A549 (cell line): ENCODE measurements at regions not wholly inside any gene's neighbourhood (a gene's known extent, or its start where the extent isn't known, plus 50 kb on each side); places are given as distances from the start of the nearest gene placed in this dataset.

Source experiments
- ATAC-seq, 2 experiments: fragments of 200-7000 bp in 1 of 2; fragments of >200 bp in 1 of 2; cut with Nextera tagmentation in 1 of 2; cut with Tn5 transposase in 1 of 2; 3 replicates each; pipeline versions ENCODE4 v1.8.0 to v1.9.1; 2018 to 2020; ENCODE audit warnings: mild to moderate bottlenecking in 1 of 2, moderate library complexity in 1 of 2
- CTCF ChIA-PET: fragments of 300-600 bp; sonication (Branson Sonifier 250); formaldehyde crosslinking; extraction: SDS; loops from one replicate; lab custom pipeline; 2021; ENCODE audit warnings: antibody characterized with exemption, inconsistent platforms; lab: Yijun Ruan, JAX
- POLR2A ChIA-PET: fragments of 350-600 bp; formaldehyde crosslinking; extraction: SDS; loops from one replicate; lab custom pipeline; 2021; ENCODE audit warnings: antibody characterized with exemption, inconsistent platforms; lab: Yijun Ruan, JAX
- DNase-seq, 2 experiments: peaks; one replicate each; pipeline versions ENCODE4 v3.0.0 to v3.0.0-alpha.2; 2011 to 2016; ENCODE audit warnings: low read depth in 1 of 2, low spot score in 1 of 2
- FAIRE-seq: peaks from 2 replicates; lab custom pipeline; 2011; peaks lifted over from hg19 to GRCh38; lab: Jason Lieb, UNC
- H3K27ac ChIP-seq, 2 experiments: fragments of >200 bp; sonication (Bioruptor Twin); formaldehyde crosslinking; 3 replicates each; pipeline ENCODE4 v1.5.1; 2016 to 2017
- H3K4me1 ChIP-seq: fragments of >200 bp; sonication (Bioruptor Twin); formaldehyde crosslinking; 3 replicates; pipeline ENCODE4 v1.6.1; 2016
- H3K4me2 ChIP-seq: fragments of >200 bp; sonication (Bioruptor Twin); formaldehyde crosslinking; 3 replicates; pipeline ENCODE4 v1.6.1; 2016
- H3K4me3 ChIP-seq: fragments of >200 bp; sonication (Bioruptor Twin); formaldehyde crosslinking; 3 replicates; pipeline ENCODE4 v1.5.1; 2016
- H3K9me3 ChIP-seq: fragments of >200 bp; sonication (Bioruptor Twin); formaldehyde crosslinking; 3 replicates; pipeline ENCODE4 v1.6.1; 2016
- BCL3 ChIP-seq: fragments of >200 bp; sonication (Bioruptor Twin); formaldehyde crosslinking; IDR thresholded peaks from 3 replicates; pipeline ENCODE4 v1.6.1; 2016
- BHLHE40 ChIP-seq: IDR thresholded peaks from 2 replicates; pipeline ENCODE4 v1.6.1; 2012; ENCODE audit warnings: low read depth, low read length, inconsistent platforms
- CBX2 ChIP-seq: fragments of 200-600 bp; sonication (generic); IDR thresholded peaks from 2 replicates; pipeline ENCODE4 v1.6.1; 2016; ENCODE audit warnings: low read depth, mild to moderate bottlenecking, borderline replicate concordance
- CEBPB ChIP-seq, 2 experiments: fragments of >200 bp in 1 of 2; sonication (Bioruptor Twin) in 1 of 2; formaldehyde crosslinking in 1 of 2; IDR thresholded peaks; 2 replicates each; pipeline ENCODE4 v1.6.1; 2012 to 2016
- CHD2 ChIP-seq: fragments of 150-350 bp; IDR thresholded peaks from 2 replicates; pipeline ENCODE4 v1.6.1; 2014; ENCODE audit warnings: low read length; ENCODE audit not compliant: partially characterized antibody
- CHD4 ChIP-seq: fragments of 200-600 bp; sonication (generic); IDR thresholded peaks from 2 replicates; pipeline ENCODE4 v1.6.1; 2016; ENCODE audit warnings: antibody characterized with exemption, mild to moderate bottlenecking, borderline replicate concordance
- E2F6 ChIP-seq: IDR thresholded peaks from 2 replicates; pipeline ENCODE4 v1.6.1; 2012; ENCODE audit warnings: low read depth, borderline replicate concordance
- EHMT2 ChIP-seq: fragments of 200-600 bp; sonication (generic); IDR thresholded peaks from 2 replicates; pipeline ENCODE4 v1.6.1; 2016; ENCODE audit warnings: antibody characterized with exemption, low read depth, mild to moderate bottlenecking, moderate library complexity
- ELK1 ChIP-seq: fragments of 150-350 bp; IDR thresholded peaks from 2 replicates; pipeline ENCODE4 v1.6.1; 2014; ENCODE audit warnings: low read depth, mild to moderate bottlenecking, low read length
- FOSB ChIP-seq: fragments of 250-450 bp; sonication (Bioruptor Pico); IDR thresholded peaks from 2 replicates; pipeline ENCODE4 v1.5.0; 2020; ENCODE audit warnings: mild to moderate bottlenecking, moderate library complexity
- FOXS1 ChIP-seq: fragments of 250-450 bp; sonication (Bioruptor Pico); IDR thresholded peaks from 2 replicates; pipeline ENCODE4 v1.5.0; 2020; ENCODE audit warnings: mild to moderate bottlenecking, moderate library complexity
- HDAC2 ChIP-seq: fragments of 200-600 bp; sonication (generic); IDR thresholded peaks from 2 replicates; pipeline ENCODE4 v1.6.1; 2016
- HEYL ChIP-seq: fragments of 250-450 bp; sonication (Bioruptor Pico); IDR thresholded peaks from 2 replicates; pipeline ENCODE4 v1.8.0; 2021; ENCODE audit warnings: mild to moderate bottlenecking, moderate library complexity
- HOXA7 ChIP-seq: fragments of 250-450 bp; sonication (Bioruptor Pico); IDR thresholded peaks from 2 replicates; pipeline ENCODE4 v1.5.0; 2020; ENCODE audit warnings: mild to moderate bottlenecking, moderate library complexity
- KDM5A ChIP-seq: fragments of 200-600 bp; sonication (generic); IDR thresholded peaks from 2 replicates; pipeline ENCODE4 v1.6.1; 2016; ENCODE audit warnings: antibody characterized with exemption, mild to moderate bottlenecking
- MAX ChIP-seq: IDR thresholded peaks from 2 replicates; pipeline ENCODE4 v1.6.1; 2012
- NPAS2 ChIP-seq: fragments of 250-450 bp; sonication (Bioruptor Pico); IDR thresholded peaks from 2 replicates; pipeline ENCODE4 v1.8.0; 2022; ENCODE audit warnings: mild to moderate bottlenecking, moderate library complexity, borderline replicate concordance
- PHF8 ChIP-seq: fragments of 200-600 bp; sonication (generic); IDR thresholded peaks from 2 replicates; pipeline ENCODE4 v1.6.1; 2016; ENCODE audit warnings: low read depth, mild to moderate bottlenecking, antibody characterized with exemption, moderate library complexity, borderline replicate concordance
- POLR2AphosphoS2 ChIP-seq: conservative IDR thresholded peaks from 2 replicates; pipeline ENCODE4 v1.6.1; 2012; ENCODE audit warnings: low read length, improper control_type of control experiment, inconsistent platforms
- RAD21 ChIP-seq, 2 experiments: fragments of >200 bp in 1 of 2; sonication (Bioruptor Twin) in 1 of 2; formaldehyde crosslinking in 1 of 2; IDR thresholded peaks in 1 of 2; conservative IDR thresholded peaks in 1 of 2; 2 replicates in 1 of 2; 3 replicates in 1 of 2; pipeline ENCODE4 v1.6.1; 2012 to 2018; ENCODE audit warnings: inconsistent platforms in 1 of 2
- REST ChIP-seq: fragments of 200-600 bp; sonication (generic); IDR thresholded peaks from 2 replicates; pipeline ENCODE4 v1.6.1; 2016; ENCODE audit warnings: antibody characterized with exemption, mild to moderate bottlenecking, moderate library complexity
- TFCP2L1 ChIP-seq: fragments of 250-450 bp; sonication (Bioruptor Pico); IDR thresholded peaks from 2 replicates; pipeline ENCODE4 v1.5.0; 2021; ENCODE audit warnings: mild to moderate bottlenecking
- USF2 ChIP-seq: fragments of 450-650 bp; IDR thresholded peaks from 2 replicates; pipeline ENCODE4 v1.6.1; 2014; ENCODE audit warnings: antibody characterized with exemption
- ZFP36 ChIP-seq: fragments of 450-650 bp; IDR thresholded peaks from 2 replicates; pipeline ENCODE4 v1.6.1; 2014; ENCODE audit warnings: borderline replicate concordance; ENCODE audit not compliant: partially characterized antibody
- ZNF302 ChIP-seq: fragments of 250-450 bp; sonication (Bioruptor Pico); IDR thresholded peaks from 2 replicates; pipeline ENCODE4 v1.9.0; 2021; ENCODE audit warnings: inconsistent platforms, mild to moderate bottlenecking, moderate library complexity
- ZSCAN20 ChIP-seq: fragments of 250-450 bp; sonication (Bioruptor Pico); IDR thresholded peaks from 2 replicates; pipeline ENCODE4 v1.8.0; 2022; ENCODE audit warnings: mild to moderate bottlenecking, moderate library complexity
- WGBS: methylation state at CpG from one replicate; pipeline ENCODE4 v1.1.6; 2017; ENCODE audit errors: missing lambda C conversion rate; 5-methylcytosine and 5-hydroxymethylcytosine counted together

GRCh38 chr4:8932884-8933283, 61.2 kb upstream of the HMX1 start:
- no peak for FAIRE-seq
- Histone ChIP-seq H3K4me2 (no peak overlapping the region), H3K9me3 (no peaks in the 10 kb centered on the region), H3K27ac (no peak overlapping the region), H3K4me3 (no peak overlapping the region), H3K4me1 (no peaks in the 10 kb centered on the region)
- no peak for DNase-seq
- POLR2A ChIA-PET: no interaction called here
- no peak for ATAC-seq
- CTCF ChIA-PET: no interaction called here
- 0% methylated on average over 1 of the region's 1 CpG for WGBS
- TF ChIP-seq BHLHE40 (no peak), REST (no peak), ZFP36 (no peak), CEBPB (IDR thresholded peaks at IDR 0.05) (no peak), CHD2 (no peak), FOXS1 (CRISPR knock-in tag) (no peak), EHMT2 (no peak), ZSCAN20 (no peak), HEYL (no peak)
- TF ChIP-seq, all 56 proteins: peak for 0

- Histone ChIP-seq H3K4me1 (no peaks in the 10 kb centered on the region), H3K4me3 (no peak overlapping the region), H3K9me3 (no peaks in the 10 kb centered on the region), H3K27ac (no peak overlapping the region), H3K4me2 (no peak overlapping the region)
- ChIA-PET POLR2A (no interaction called here), CTCF (interaction anchor here (1.5 to 2.0 kb wide), 3 partner anchors 8 to 321 kb away, joined by 3 to 11 read pairs (median 7); no protein-coding TSS in a partner anchor)
- no peak for ATAC-seq
- no peak for DNase-seq
- 0% methylated on average over 1 of the region's 1 CpG for WGBS
- TF ChIP-seq PHF8 (no peak), E2F6 (no peak), ZNF302 (CRISPR knock-in tag) (no peak), TFCP2L1 (CRISPR knock-in tag) (no peak), HDAC2 (no peak), RAD21 (conservative IDR thresholded peaks at IDR 0.05 in 1 of 2, IDR thresholded peaks at IDR 0.05 in 1 of 2) (no peak), CBX2 (no peak), HOXA7 (CRISPR knock-in tag) (no peak), ELK1 (no peak), FOXS1 (CRISPR knock-in tag) (no peak), POLR2AphosphoS2 (no peak), CHD4 (no peak), FOSB (CRISPR knock-in tag) (no peak), BCL3 (no peak), ZSCAN20 (no peak), KDM5A (no peak), MAX (no peak), ZFP36 (no peak), NPAS2 (CRISPR knock-in tag) (no peak), USF2 (no peak)
- FAIRE-seq: no peak
Measured at GRCh38 chr4:8928074-8928473, 56.4 kb upstream of the HMX1 start.
